Occipital lobe (tissue), 1 donor: ENCODE measurements at regions not wholly inside any gene's neighbourhood (a gene's known extent, or its start where the extent isn't known, plus 50 kb on each side); places are given as distances from the start of the nearest gene placed in this dataset.

ENCODE experiments used
- DNase-seq: peaks from one replicate; lab custom pipeline; 2025; lab: John Stamatoyannopoulos, UW

DNA sequence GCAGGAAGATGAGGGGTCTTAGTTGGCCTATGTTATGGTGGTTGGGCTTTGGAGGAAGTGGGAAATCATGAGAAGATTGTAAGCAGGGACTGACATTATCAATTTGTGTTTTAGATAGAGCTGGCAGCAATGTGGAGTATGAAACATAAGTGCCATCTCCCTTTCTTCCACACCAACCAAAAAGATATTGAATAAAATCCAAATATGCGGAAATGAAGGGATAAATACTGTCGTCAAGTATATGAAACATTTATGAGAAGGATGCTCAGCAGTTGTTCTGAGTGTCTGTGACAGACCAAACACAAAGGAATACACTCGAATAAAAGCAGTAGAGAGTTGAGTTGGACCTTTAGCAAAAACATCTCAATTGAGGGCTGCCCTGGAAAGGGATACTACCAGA, 1090.0 kb upstream of the ZEB2 start:
- DNase-seq, result no peak

- DNase-seq, result no peak
These were observed 1081.5 kb upstream of the ZEB2 start for GRCh38 chr2:145601361-145601925.

- no peak for DNase-seq
These were observed 1080.9 kb upstream of the ZEB2 start for GRCh38 chr2:145600811-145601210.

- no peak for DNase-seq
These were observed 1079.8 kb upstream of the ZEB2 start for GRCh38 chr2:145599756-145600155.

DNA sequence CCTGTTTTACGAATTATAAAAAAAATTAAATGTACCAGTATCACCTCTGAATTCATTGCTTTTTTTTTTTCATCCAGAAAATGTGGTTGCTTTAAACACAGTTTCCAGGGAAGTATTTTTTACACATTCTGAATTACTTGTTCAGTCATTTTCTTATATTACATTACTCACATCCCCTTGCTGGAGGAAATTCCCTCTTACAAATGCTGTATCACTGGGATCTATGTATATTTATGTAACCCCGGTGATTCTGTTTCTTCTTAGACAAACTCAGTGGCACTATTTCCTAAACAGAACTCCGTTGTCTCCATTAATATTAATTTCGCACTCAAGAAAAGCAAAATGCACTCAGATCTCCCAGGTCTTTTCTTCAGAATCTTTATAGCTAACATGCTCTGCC, 1078.5 kb upstream of the ZEB2 start:
- DNase-seq, result no peak

DNA sequence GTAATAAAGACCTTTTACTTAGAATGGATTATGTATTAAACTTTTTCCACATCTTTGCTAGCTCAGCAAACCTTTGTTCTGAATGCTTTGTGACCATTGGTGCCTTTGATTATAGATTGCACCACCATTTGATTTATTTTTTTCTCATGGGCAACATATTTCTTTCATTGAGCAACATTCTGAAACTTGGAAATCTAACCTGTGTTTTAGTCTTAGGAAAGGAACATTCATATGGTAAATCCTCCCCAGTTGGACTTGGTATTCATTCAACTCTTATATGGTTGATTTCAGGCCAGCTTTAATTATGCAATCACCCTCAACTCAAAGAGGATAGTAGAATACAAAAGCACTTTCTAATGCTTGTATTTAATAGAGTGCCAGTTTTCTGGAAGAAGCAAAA, 1077.9 kb upstream of the ZEB2 start:
- no peak for DNase-seq

DNA sequence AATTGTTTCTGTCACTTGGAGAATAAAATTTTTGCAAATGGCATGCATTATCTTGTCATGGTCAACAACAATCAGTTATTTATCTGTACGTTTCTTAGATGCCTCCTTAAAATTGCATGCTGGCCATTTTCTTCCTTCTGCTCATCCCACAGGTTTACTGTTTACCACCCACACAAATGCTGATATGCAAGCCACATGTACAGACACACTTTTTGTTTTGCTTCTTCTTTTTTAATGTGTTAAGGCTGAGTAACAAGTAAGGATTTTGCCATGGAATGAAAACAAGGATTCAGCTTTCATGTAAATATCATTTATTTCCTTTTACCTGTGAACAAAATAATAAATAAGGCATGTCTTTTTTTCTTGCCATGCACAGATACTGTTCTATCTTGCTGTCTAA, 1077.1 kb upstream of the ZEB2 start:
- no peak for DNase-seq

GRCh38 chr2:145596416-145596815, 1076.5 kb upstream of the ZEB2 start:
- no peak for DNase-seq

DNA sequence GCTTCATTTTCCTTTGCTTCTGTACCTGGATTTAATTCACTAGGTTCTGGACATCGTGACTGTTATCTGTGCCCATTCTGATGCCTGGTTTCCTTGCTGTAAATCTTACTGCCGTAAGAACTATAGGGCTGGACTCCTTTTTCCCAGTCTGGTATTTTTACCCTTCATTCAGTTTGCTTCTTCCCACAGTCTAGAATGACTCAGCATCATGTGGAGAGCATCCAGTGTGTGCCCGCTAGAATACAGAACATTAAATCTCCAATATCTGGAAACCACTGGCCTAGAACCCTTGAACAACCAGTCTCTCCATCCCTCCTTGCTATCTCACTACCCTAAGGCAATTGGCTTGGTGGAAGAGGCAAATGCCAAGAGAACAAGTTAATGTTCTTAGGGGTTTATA, 1075.4 kb upstream of the ZEB2 start:
- DNase-seq, result no peak

DNA sequence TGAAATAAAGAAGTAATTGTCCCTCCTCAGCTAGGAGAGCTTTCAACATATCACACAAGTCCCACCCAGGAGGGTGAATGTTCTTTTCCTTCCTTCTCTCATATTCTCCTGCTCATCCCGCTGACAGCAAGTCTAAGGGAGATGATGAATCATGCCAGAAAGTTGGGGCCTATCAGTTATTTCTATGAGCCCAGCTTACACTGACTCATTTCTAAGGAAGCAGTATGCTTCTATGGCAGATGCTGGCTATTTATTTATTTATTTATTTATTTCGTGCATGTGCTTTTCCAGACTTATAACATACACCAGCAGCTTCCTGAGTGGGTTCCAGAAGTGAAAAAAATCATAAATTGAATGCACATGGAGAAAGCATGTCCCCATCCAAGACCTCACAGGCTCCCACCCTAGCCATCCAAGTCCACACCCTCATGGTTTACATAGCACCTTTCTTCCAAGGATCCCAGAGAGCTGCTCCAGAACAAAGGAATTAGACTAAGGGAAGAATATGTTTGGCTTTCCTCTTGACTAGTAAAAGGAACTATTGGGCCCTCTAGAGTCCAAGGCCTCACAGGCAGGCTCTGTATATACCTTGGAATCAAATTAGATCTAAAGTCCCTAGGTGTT, 1074.2 kb upstream of the ZEB2 start:
- DNase-seq, result no peak

DNA sequence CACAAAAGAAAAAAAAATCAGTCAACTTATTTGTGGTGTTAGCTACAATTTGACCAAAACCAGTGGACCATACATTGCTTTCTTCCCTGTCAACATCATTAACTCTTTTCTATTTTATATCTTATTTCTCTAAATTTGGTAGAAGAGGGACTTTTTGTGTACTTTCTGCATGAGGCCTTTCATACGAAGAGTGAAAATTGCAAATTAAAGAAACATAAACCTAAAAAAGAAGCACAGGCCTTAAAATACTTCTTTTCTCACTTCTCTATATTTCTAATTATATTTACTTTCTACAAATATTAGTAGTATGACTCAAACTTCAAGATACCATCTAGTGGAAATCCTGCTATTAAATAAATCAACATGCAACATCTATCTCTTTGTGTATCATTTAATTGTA, 1073.4 kb upstream of the ZEB2 start:
- DNase-seq, result no peak

- DNase-seq, result no peak
These were observed 1072.4 kb upstream of the ZEB2 start for GRCh38 chr2:145592361-145592760.

DNA sequence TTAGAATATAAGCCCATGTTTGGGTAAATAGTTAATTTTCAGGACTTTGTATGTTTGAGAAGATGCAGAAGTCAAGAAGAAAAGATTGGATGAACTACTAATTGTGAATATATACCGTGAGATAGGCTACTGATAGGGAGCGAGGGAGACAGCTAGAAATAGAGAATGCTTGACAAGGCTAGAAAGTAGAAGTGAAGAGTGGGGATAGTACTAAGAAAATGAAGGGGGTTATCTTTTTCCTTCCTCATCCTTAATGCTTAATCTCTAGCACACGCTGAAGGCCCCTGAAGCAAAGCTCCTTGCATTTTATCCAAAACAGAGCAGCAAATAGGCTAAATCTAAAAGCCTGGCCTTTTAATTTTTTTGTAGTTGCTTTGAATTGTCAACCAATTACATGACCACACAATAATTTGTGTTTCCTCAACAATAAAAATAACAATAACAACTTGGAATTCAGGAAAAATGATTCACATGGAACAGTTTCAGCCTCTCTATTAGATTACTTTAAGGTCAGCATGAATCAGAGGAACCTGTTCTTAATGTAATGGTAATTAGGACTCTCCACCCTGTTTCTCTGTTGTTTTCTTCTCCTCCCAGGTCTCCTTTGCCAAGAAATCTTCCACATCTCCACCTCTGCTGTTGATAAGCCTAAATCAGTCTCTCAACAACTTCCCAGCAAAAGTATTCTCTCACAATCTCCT, 1071.3 kb upstream of the ZEB2 start:
- no peak for DNase-seq

- no peak for DNase-seq
These were observed 1068.0 kb upstream of the ZEB2 start for GRCh38 chr2:145587922-145588321.

- DNase-seq, result no peak
These were observed 1064.4 kb upstream of the ZEB2 start for GRCh38 chr2:145584353-145584752.

DNA sequence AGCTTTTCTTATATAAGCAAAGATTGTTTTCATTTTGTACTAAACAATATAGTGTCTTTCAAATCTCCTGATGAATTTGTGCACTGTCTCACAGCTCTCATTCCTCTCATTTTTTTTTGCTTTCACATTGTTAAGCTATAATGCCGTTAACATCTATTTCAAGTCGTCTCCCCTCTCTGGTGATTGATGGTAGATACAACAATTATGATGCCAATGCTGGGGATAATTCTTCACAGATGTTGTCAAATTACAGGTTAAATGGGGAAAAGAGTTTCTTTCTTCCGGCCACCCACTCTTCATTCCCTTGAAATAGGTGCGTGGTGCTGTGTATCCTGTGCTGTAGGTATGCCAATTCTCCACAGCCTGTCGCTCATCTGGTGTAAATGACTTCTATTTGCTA, 1053.7 kb upstream of the ZEB2 start:
- no peak for DNase-seq

GRCh38 chr2:145572238-145572637, 1052.3 kb upstream of the ZEB2 start:
- no peak for DNase-seq

DNA sequence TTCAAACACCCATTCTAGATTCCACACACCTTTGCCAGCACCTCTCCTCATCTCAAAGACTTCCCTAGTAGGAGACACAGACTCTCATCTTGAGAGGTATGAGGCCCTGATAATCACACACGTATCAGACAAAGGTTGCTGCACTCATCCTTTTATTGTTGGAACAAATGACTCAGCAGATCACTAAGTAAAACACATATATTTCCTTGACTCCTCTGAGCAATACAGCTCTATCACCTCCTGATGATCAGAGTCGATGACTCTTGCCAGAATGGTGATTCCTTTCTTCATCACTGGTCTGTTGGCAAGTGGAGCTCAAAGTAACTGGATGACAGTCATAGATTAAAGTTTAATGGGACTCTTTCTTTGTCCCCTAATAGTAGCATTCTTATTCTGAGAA, 1049.2 kb upstream of the ZEB2 start:
- no peak for DNase-seq

DNA sequence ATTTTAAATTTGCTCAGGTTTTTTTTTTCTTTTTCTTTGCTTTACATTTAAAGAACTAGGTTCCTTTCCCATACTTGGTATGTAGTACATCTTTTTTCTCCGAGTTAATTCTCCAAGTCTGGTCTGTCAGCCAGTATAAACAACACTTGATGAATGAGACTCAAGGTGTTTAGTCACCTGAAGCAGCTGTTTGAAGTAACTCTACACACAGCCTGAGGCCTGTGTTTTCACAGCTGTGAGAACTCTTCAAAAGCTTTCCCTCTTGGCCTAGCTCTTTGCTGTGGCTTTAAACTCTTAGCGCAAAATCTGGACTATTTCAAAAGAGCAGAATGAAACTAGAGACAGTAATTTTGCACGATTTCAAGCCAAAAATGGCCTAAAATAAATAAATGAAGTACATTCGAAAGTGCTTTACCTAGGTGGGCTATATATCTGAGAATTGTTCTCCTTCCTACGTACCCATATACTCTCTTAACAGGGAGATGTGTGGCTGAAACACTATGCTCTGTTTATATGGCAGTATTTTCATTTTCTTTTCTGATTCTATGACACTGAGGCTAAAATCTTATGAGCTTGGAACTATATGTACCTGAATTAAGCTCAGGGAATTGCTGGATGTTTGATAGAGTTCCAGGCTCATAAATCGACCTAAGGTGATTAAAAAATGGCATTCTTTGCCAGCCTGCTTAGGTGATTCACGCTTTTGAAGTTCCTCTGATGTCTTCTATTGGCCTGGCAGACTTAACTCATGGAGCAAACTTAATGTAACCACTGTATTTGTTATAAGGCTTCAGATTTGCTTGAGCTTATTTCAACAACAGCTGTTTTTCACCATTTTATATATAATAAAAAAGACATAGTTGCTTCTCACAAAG, 1044.1 kb upstream of the ZEB2 start:
- no peak for DNase-seq

GRCh38 chr2:145561152-145561551, 1041.2 kb upstream of the ZEB2 start:
- DNase-seq, result no peak

DNA sequence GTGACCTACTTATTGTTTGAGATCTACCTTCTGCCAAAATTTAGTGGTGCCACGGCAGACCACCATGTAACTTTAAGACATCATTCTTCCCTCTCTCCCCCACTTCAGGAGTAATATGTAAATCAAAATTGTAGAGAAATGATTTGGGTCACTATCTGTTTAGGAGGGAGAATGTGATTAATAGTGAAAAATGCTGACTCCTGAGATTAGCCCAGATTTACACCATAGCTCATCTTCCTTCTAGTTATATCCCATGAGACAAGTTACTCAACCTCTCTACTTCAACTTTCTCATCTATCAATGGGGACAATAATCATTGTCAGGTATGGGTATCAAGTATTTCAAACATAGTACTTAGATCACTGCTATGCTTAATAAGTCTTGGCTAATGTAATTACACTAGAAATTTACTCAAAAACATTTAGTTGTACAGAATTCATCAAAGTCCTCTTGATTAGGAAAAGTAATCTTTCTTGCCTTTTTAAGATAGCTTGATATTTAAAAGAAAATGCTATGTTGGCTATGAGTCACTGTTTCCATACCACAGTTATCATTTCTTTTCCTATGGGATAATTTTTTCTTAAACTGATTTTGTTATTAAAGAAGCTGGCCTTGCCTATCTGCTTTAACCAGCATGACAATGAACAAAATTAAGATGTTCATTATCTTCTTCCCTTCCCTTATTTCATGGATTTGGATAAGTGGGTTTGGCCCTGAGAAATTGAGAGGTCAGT, 1038.9 kb upstream of the ZEB2 start:
- no peak for DNase-seq

DNA sequence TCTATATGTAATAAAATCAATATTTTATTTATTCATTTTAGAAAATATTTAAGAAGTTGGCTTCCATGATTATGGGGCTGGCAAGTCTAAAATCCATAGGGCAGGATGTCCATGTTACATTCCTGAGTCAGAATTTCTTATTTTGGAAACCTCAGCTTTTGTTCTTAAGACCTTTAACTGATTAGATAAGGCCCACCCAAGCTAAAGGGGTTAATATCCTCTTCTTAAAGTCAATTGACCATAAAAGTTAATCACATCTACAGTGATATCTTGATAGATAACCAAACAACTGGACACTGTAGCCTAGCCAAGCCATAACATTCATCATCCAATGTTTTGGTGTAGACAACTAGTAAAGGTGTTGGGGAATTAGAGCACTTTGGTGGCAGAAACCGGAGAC, 1035.4 kb upstream of the ZEB2 start:
- no peak for DNase-seq
